Activated CD8-positive, alpha-beta T cell treated with anti-CD3 and anti-CD28 coated beads for 36 hours (primary cell): ENCODE measurements at regions not wholly inside any gene's neighbourhood (a gene's known extent, or its start where the extent isn't known, plus 50 kb on each side); places are given as distances from the start of the nearest gene placed in this dataset.

ENCODE experiments used
- ATAC-seq: fragments of 200-7000 bp; cut with Tn5 transposase; one replicate; pipeline ENCODE4 v1.10.0; 2021; ENCODE audit warnings: mild to moderate bottlenecking, moderate library complexity
- CTCF ChIA-PET: fragments of 350-600 bp; sonication (Branson Sonifier 250); formaldehyde crosslinking; loops from one replicate; lab custom pipeline; 2021; ENCODE audit warnings: antibody characterized with exemption; lab: Charles Lee
- POLR2A ChIA-PET: fragments of 350-600 bp; sonication (Branson Sonifier 250); formaldehyde crosslinking; loops from one replicate; lab custom pipeline; 2021; ENCODE audit warnings: antibody characterized with exemption; lab: Charles Lee
- DNase-seq: peaks from one replicate; pipeline ENCODE4 v3.0.0-alpha.2; 2020
- H3K27ac Mint-ChIP-seq: one replicate; pipeline ENCODE4 v1.8.0; 2021; ENCODE audit warnings: mild to moderate bottlenecking, mixed read lengths
- H3K27me3 Mint-ChIP-seq: one replicate; pipeline ENCODE4 v1.8.0; 2021; ENCODE audit warnings: mixed read lengths
- H3K36me3 Mint-ChIP-seq: one replicate; pipeline ENCODE4 v1.8.0; 2021; ENCODE audit warnings: low read depth, mixed read lengths
- H3K4me1 Mint-ChIP-seq: one replicate; pipeline ENCODE4 v1.8.0; 2021; ENCODE audit warnings: low read depth, mixed read lengths
- H3K4me3 Mint-ChIP-seq: one replicate; pipeline ENCODE4 v1.8.0; 2021; ENCODE audit warnings: mild to moderate bottlenecking, moderate library complexity, mixed read lengths
- H3K9me3 Mint-ChIP-seq: one replicate; pipeline ENCODE4 v1.8.0; 2021; ENCODE audit warnings: mixed read lengths
- intact Hi-C: fragments of 100-400 bp; cut with micrococcal nuclease; formaldehyde crosslinking; loops from one replicate; pipeline ENCODE4 v1.10.0; 2022
- TF ChIP-seq, protein P1 (sequence below): fragments of 200-600 bp; IDR thresholded peaks from one replicate; pipeline ENCODE4 v1.8.0; 2022; ENCODE audit warnings: antibody characterized with exemption, mild to moderate bottlenecking

GRCh38 chr15:62641825-62642224 is 400.7 kb upstream of the TPM1 start:
- DNase-seq: no peak
- no peak for ATAC-seq
- Mint-ChIP-seq H3K4me1 (no peaks in the 10 kb centered on the region), H3K4me3 (no peak overlapping the region), H3K36me3 (no peaks in the 10 kb centered on the region), H3K27ac (no peak overlapping the region), H3K9me3 (no peaks in the 10 kb centered on the region), H3K27me3 (peaks cover 7% of the 10 kb centered on the region)
- ChIA-PET CTCF (no interaction called here), POLR2A (no interaction called here)
- TF ChIP-seq, protein P1, sequence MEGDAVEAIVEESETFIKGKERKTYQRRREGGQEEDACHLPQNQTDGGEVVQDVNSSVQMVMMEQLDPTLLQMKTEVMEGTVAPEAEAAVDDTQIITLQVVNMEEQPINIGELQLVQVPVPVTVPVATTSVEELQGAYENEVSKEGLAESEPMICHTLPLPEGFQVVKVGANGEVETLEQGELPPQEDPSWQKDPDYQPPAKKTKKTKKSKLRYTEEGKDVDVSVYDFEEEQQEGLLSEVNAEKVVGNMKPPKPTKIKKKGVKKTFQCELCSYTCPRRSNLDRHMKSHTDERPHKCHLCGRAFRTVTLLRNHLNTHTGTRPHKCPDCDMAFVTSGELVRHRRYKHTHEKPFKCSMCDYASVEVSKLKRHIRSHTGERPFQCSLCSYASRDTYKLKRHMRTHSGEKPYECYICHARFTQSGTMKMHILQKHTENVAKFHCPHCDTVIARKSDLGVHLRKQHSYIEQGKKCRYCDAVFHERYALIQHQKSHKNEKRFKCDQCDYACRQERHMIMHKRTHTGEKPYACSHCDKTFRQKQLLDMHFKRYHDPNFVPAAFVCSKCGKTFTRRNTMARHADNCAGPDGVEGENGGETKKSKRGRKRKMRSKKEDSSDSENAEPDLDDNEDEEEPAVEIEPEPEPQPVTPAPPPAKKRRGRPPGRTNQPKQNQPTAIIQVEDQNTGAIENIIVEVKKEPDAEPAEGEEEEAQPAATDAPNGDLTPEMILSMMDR: no peak
- intact Hi-C loops: no loop called here

DNA sequence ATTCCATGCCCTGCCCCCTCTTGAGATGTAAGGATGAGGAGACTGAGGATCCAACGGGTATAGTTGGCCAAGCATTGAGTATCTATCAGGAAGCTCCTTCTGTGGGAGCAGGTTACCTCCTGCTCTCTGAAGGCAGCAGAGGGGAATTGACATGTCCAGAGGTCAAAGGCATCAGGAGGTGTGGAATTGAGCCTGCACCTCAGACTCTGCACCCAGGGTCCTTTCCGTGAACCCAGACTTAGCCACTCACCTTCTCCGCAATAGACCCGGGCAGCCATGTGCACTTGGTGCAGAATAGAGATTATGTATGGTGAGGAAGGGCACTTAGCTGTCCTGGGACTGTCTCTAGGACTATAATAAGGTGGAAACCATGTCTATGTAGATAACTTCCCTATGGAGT is 399.0 kb upstream of the TPM1 start:
- H3K4me3 Mint-ChIP-seq: no peak overlapping the region
- ATAC-seq: no peak
- DNase-seq: no peak

DNA sequence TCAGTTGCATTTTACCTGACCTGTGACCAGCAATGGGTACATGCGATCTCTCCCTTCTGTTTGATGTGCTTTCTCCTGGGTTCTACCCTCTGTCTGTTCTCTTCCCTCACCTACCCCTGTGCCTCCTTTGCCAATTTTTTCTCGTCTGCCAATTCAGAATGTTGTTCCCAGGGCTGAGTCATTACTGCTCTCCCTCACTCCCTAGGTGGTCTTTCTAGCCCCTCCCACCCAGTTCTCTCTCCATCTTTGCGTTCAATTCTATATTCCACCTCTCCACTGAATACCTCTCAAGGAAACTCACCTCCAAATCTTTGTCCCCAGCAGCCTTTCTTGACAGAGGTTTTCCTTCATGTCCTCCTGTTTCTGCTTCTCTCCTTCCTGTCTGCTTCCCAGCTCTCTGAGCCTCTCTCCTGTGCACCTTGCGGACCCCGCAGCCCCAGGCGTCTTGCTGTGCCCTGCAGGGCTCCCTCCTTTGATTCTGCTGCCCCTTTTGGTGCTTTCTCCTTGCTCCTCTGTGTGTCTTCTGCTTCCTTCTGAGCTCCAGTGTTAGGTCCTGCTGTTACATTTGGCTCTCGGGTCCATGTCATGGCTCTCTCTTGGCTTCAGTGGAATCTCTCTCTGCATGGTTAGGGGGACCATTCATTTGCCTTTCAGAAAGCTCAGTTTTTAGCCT is 398.2 kb upstream of the TPM1 start:
- Mint-ChIP-seq H3K27ac (no peak overlapping the region), H3K36me3 (no peaks in the 10 kb centered on the region), H3K9me3 (no peaks in the 10 kb centered on the region), H3K4me3 (no peak overlapping the region), H3K4me1 (no peaks in the 10 kb centered on the region), H3K27me3 (peaks cover 4% of the 10 kb centered on the region)
- DNase-seq: no peak
- POLR2A ChIA-PET: no interaction called here
- ATAC-seq: no peak
- CTCF ChIA-PET: no interaction called here
- intact Hi-C loops: no loop called here
- TF ChIP-seq, protein P1: no peak

More for the DNA sequence above, 399.0 kb upstream of the TPM1 start:
- ChIA-PET CTCF (no interaction called here), POLR2A (no interaction called here)
- H3K36me3 Mint-ChIP-seq: no peaks in the 10 kb centered on the region
- TF ChIP-seq, protein P1: no peak
- no peaks in the 10 kb centered on the region for H3K9me3 Mint-ChIP-seq
- no peaks in the 10 kb centered on the region for H3K4me1 Mint-ChIP-seq
- H3K27ac Mint-ChIP-seq: no peak overlapping the region
- intact Hi-C loops: no loop called here
- H3K27me3 Mint-ChIP-seq: peaks cover 7% of the 10 kb centered on the region

DNA sequence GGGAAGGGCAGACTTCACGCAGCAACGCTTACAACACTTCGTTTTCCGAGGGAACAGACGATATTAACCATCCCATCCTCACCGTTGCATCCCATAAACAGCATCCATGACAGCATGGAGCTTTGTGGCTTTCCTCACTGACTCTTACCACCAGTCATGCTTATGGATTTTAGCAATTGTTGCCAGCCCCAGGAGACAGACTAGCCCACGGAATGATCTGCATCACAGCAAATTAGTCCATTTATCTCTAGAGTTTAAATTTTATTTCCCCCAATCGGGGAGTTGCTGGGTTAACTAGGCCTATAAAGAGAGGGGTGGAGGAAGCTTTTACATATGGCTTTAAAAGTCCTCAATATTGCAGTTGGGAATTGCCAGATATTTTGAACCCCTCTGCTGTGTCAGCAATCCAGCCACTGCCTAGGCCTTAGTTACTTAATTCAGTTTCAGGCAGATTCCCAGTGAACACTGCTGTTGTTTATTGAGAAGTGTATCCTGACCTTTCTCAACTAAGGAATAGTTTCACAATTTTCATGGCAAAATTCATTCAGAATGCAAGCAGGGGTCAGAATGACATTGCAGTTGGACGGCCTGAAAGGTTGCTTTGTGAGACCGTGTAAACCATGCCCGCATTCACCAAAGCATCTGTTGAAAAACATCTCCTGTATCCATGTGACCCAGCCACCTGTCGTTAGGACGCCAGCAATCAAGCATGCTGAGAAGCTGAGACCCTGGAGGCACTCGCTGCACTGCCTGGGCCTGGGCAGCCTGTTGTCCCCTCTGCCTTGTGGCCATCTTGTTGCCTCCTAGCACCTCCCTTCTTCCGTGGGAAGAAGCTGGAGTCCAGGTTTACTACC is 397.4 kb upstream of the TPM1 start:
- POLR2A ChIA-PET: no interaction called here
- H3K4me3 Mint-ChIP-seq: no peak overlapping the region

More for the DNA sequence above, 397.4 kb upstream of the TPM1 start:
- H3K36me3 Mint-ChIP-seq: no peaks in the 10 kb centered on the region
- intact Hi-C loops: no loop called here
- no peaks in the 10 kb centered on the region for H3K9me3 Mint-ChIP-seq
- TF ChIP-seq, protein P1: no peak
- no peak overlapping the region for H3K27ac Mint-ChIP-seq
- DNase-seq: no peak
- ATAC-seq: no peak
- H3K4me1 Mint-ChIP-seq: no peaks in the 10 kb centered on the region
- H3K27me3 Mint-ChIP-seq: peaks cover 2% of the 10 kb centered on the region
- CTCF ChIA-PET: no interaction called here
